GM12865 (cell line): ENCODE measurements at regions not wholly inside any gene's neighbourhood (a gene's known extent, or its start where the extent isn't known, plus 50 kb on each side); places are given as distances from the start of the nearest gene placed in this dataset.
"Not testable (repeated sequence)": the region's sequence is repeated elsewhere in the genome, so short reads cannot be mapped to it uniquely, and the experiment has no call there.

Experiments used
- DNase-seq: peaks from one replicate; pipeline ENCODE4 v3.0.0; 2010; ENCODE audit warnings: low read depth
- H3K4me3 ChIP-seq: 2 replicates; pipeline ENCODE4 v1.5.1; 2011; ENCODE audit warnings: mild to moderate bottlenecking, low read depth, low read length, control low read depth
- CTCF ChIP-seq: IDR thresholded peaks from 2 replicates; pipeline ENCODE4 v1.5.1; 2011; ENCODE audit warnings: low read length, control low read depth, low read depth, inconsistent platforms; ENCODE audit not compliant: insufficient read depth; ENCODE audit errors: missing control alignments

GRCh38 chr2:82781176-82781915 lies 1677.7 kb downstream of the SUCLG1 start:
- DNase-seq = no peak
- TF ChIP-seq CTCF = no peak
- H3K4me3 ChIP-seq = no peak overlapping the region

GRCh38 chr2:82780050-82780449 lies 1679.0 kb downstream of the SUCLG1 start:
- DNase-seq = no peak
- H3K4me3 ChIP-seq = no peak overlapping the region
- no peak for TF ChIP-seq CTCF

GRCh38 chr2:82752396-82752795 lies 1706.7 kb downstream of the SUCLG1 start:
- DNase-seq = no peak
- H3K4me3 ChIP-seq = no peak overlapping the region
- TF ChIP-seq CTCF = no peak

- no peak for DNase-seq
- TF ChIP-seq CTCF = no peak
- H3K4me3 ChIP-seq = no peak overlapping the region
Observed at GRCh38 chr2:82748653-82749052, 1710.4 kb downstream of the SUCLG1 start.

- H3K4me3 ChIP-seq = no peak overlapping the region
- no peak for TF ChIP-seq CTCF
- no peak for DNase-seq
Observed at GRCh38 chr2:82740527-82740926, 1718.6 kb downstream of the SUCLG1 start.

- H3K4me3 ChIP-seq, DNase-seq: not testable (repeated sequence)
Observed at GRCh38 chr2:82737965-82738364, 1721.1 kb downstream of the SUCLG1 start.

GRCh38 chr2:82735336-82735735 lies 1723.7 kb downstream of the SUCLG1 start:
- TF ChIP-seq CTCF = no peak
- no peak for DNase-seq
- no peak overlapping the region for H3K4me3 ChIP-seq
